HepG2 (cell line): ENCODE measurements at regions not wholly inside any gene's neighbourhood (a gene's known extent, or its start where the extent isn't known, plus 50 kb on each side); places are given as distances from the start of the nearest gene placed in this dataset.

Experiments used
- ATAC-seq: fragments of 200-7000 bp; cut with Tn5 transposase; 3 replicates; pipeline ENCODE4 v1.9.1; 2020; ENCODE audit warnings: mild to moderate bottlenecking, moderate library complexity
- BruUV-seq: library from RNA; stranded (reverse); fragments of 400-500 nt; replicated peaks from 2 replicates; lab custom pipeline; 2021; lab: Mats Ljungman, UMichigan
- CTCF ChIA-PET: fragments of 300-600 bp; formaldehyde crosslinking; extraction: SDS; loops from one replicate; lab custom pipeline; 2021; ENCODE audit warnings: low total read pairs, inconsistent platforms, low intra/inter-chr PET ratio; lab: Yijun Ruan, JAX
- POLR2A ChIA-PET: fragments of 350-600 bp; sonication (Branson Sonifier 250); formaldehyde crosslinking; loops from one replicate; lab custom pipeline; 2020; ENCODE audit warnings: antibody characterized with exemption, inconsistent platforms; lab: Yijun Ruan, JAX
- DNase-seq: peaks from one replicate; pipeline ENCODE4 v3.0.0-alpha.2; 2015; ENCODE audit warnings: low spot score
- FAIRE-seq: peaks from 3 replicates; lab custom pipeline; 2011; peaks lifted over from hg19 to GRCh38; lab: Jason Lieb, UNC
- H2AFZ ChIP-seq: one replicate; pipeline ENCODE4 v1.6.1; 2011; ENCODE audit warnings: low read length, inconsistent platforms
- H3K27ac ChIP-seq: fragments of 300-600 bp; 3 replicates; pipeline ENCODE4 v1.8.0; 2011; ENCODE audit warnings: mixed run types, mild to moderate bottlenecking, mixed read lengths, low read length, inconsistent platforms; ENCODE audit not compliant: insufficient read depth; ENCODE audit errors: extremely low read length
- H3K27me3 ChIP-seq, 2 experiments: fragments of 200-600 bp in 1 of 2; 2 replicates in 1 of 2; 3 replicates in 1 of 2; pipeline versions ENCODE4 v1.6.0 to v1.8.0; 2011; ENCODE audit warnings: low read length in 2 of 2, mild to moderate bottlenecking in 2 of 2, moderate library complexity in 2 of 2, inconsistent platforms in 1 of 2; ENCODE audit not compliant: insufficient read depth in 2 of 2, control insufficient read depth in 1 of 2
- H3K36me3 ChIP-seq, 2 experiments: fragments of 200-600 bp in 1 of 2; replicated peaks in 1 of 2; 2 replicates in 1 of 2; 3 replicates in 1 of 2; pipeline versions ENCODE4 v1.5.1 to v1.8.0; 2011; ENCODE audit warnings: low read length in 2 of 2, inconsistent platforms in 1 of 2; ENCODE audit not compliant: insufficient read depth in 2 of 2, control insufficient read depth in 1 of 2
- H3K4me1 ChIP-seq: 2 replicates; pipeline ENCODE4 v1.5.1; 2012; ENCODE audit warnings: low read length, inconsistent platforms; ENCODE audit not compliant: insufficient read depth
- H3K4me2 ChIP-seq: 2 replicates; pipeline ENCODE4 v1.6.0; 2011; ENCODE audit warnings: low read depth, low read length, inconsistent platforms
- H3K4me3 ChIP-seq, 3 experiments: fragments of 200-600 bp in 1 of 3; sonication (generic), shearing (Covaris generic) in 1 of 3; replicated peaks in 1 of 3; 2 replicates each; pipeline ENCODE4 v1.5.1; 2011 to 2016; ENCODE audit warnings: low read length in 3 of 3, inconsistent platforms in 2 of 3, low read depth in 2 of 3, mild to moderate bottlenecking in 2 of 3, control low read depth in 1 of 3, mixed read lengths in 1 of 3; ENCODE audit not compliant: insufficient read depth in 1 of 3
- H3K79me2 ChIP-seq: one replicate; pipeline ENCODE4 v1.6.1; 2011; ENCODE audit warnings: low read length, inconsistent platforms; ENCODE audit not compliant: insufficient read depth
- H3K9ac ChIP-seq: 2 replicates; pipeline ENCODE4 v1.6.0; 2011; ENCODE audit warnings: mild to moderate bottlenecking, low read depth, low read length, inconsistent platforms; ENCODE audit not compliant: insufficient read depth
- H3K9me3 ChIP-seq: 2 replicates; pipeline ENCODE4 v1.5.1; 2012; ENCODE audit warnings: mild to moderate bottlenecking, low read length
- H4K20me1 ChIP-seq: 2 replicates; pipeline ENCODE4 v1.6.0; 2011; ENCODE audit warnings: inconsistent platforms, mild to moderate bottlenecking, low read length, moderate library complexity; ENCODE audit not compliant: insufficient read depth
- ELF3 ChIP-seq: IDR thresholded peaks from 2 replicates; pipeline ENCODE4 v1.6.1; 2016; ENCODE audit warnings: missing genetic modification reagents, missing compliant biosample characterization
- FOXO4 ChIP-seq: sonication (generic); formaldehyde crosslinking; conservative IDR thresholded peaks from 2 replicates; pipeline ENCODE4 v1.8.1; 2023; ENCODE audit warnings: missing genetic modification reagents
- HINFP ChIP-seq: sonication (generic); formaldehyde crosslinking; IDR thresholded peaks from 2 replicates; pipeline ENCODE4 v1.4.0; 2020; ENCODE audit warnings: low read depth, mild to moderate bottlenecking, missing genetic modification reagents
- HOXA7 ChIP-seq: sonication (generic); formaldehyde crosslinking; IDR thresholded peaks from 2 replicates; pipeline ENCODE4 v1.8.1; 2022; ENCODE audit warnings: mild to moderate bottlenecking, missing genetic modification reagents, moderate library complexity
- ISL2 ChIP-seq: sonication (generic); formaldehyde crosslinking; IDR thresholded peaks from 2 replicates; pipeline ENCODE4 v1.5.0; 2020; ENCODE audit warnings: missing genetic modification reagents
- MED1 ChIP-seq: sonication (generic); formaldehyde crosslinking; IDR thresholded peaks from 2 replicates; pipeline ENCODE4 v1.4.0; 2020; ENCODE audit warnings: missing genetic modification reagents
- MXD4 ChIP-seq: IDR thresholded peaks from 2 replicates; pipeline ENCODE4 v1.6.1; 2016; ENCODE audit warnings: mild to moderate bottlenecking, missing biosample characterization, missing genetic modification reagents
- SAFB2 ChIP-seq: sonication (generic); formaldehyde crosslinking; IDR thresholded peaks from 2 replicates; pipeline ENCODE4 v1.5.1; 2020; ENCODE audit warnings: missing genetic modification reagents, low read depth, mild to moderate bottlenecking, borderline replicate concordance
- SMAD3 ChIP-seq: sonication (generic); formaldehyde crosslinking; IDR thresholded peaks from 2 replicates; pipeline ENCODE4 v1.4.0; 2020; ENCODE audit warnings: missing genetic modification reagents
- SOX5 ChIP-seq: IDR thresholded peaks from 2 replicates; pipeline ENCODE4 v1.6.1; 2016; ENCODE audit warnings: borderline replicate concordance
- ZFP37 ChIP-seq: sonication (generic); formaldehyde crosslinking; IDR thresholded peaks from 2 replicates; pipeline ENCODE4 v1.4.0; 2020; ENCODE audit warnings: missing genetic modification reagents, borderline replicate concordance
- ZNF274 ChIP-seq: sonication (generic); formaldehyde crosslinking; IDR thresholded peaks from 2 replicates; pipeline ENCODE4 v1.5.1; 2020; ENCODE audit warnings: mild to moderate bottlenecking, missing genetic modification reagents
- ZNF326 ChIP-seq: sonication (generic); formaldehyde crosslinking; IDR thresholded peaks from 2 replicates; pipeline ENCODE4 v1.4.0; 2020; ENCODE audit warnings: missing genetic modification reagents, borderline replicate concordance
- ZNF431 ChIP-seq: sonication (generic); formaldehyde crosslinking; IDR thresholded peaks from 2 replicates; pipeline ENCODE4 v1.9.0; 2022; ENCODE audit warnings: missing genetic modification reagents, low read depth, mild to moderate bottlenecking, borderline replicate concordance
- ZNF552 ChIP-seq: sonication (generic); formaldehyde crosslinking; IDR thresholded peaks from 2 replicates; pipeline ENCODE4 v1.9.0; 2022; ENCODE audit warnings: missing genetic modification reagents, mild to moderate bottlenecking, borderline replicate concordance
- ZNF614 ChIP-seq: IDR thresholded peaks from 2 replicates; pipeline ENCODE4 v1.6.1; 2018; ENCODE audit warnings: missing biosample characterization, missing genetic modification reagents, inconsistent platforms, borderline replicate concordance
- WGBS: methylation state at CpG from one replicate; pipeline ENCODE4 v1.1.6; 2017; ENCODE audit warnings: low lambda C conversion rate; 5-methylcytosine and 5-hydroxymethylcytosine counted together
- in situ Hi-C: cut with HindIII; loops from 2 replicates; pipeline ENCODE4 v1.10.0; 2017; ENCODE audit warnings: low pct_unique_long_range_greater_than_20kb; ENCODE audit not compliant: extremely low pct_ligation_motif_present
- intact Hi-C: fragments of 100-400 bp; cut with micrococcal nuclease; formaldehyde crosslinking; loops from one replicate; pipeline ENCODE4 v1.10.0; 2022; ENCODE audit not compliant: unreplicated experiment

GRCh38 chr13:111398196-111398595 is 77.8 kb downstream of the TEX29 start:
- H3K9me3 ChIP-seq, result no peaks in the 10 kb centered on the region
- no peak overlapping the region for H2AFZ ChIP-seq
- CTCF ChIA-PET, result no interaction called here
- FAIRE-seq (no peak), ATAC-seq (no peak), DNase-seq (no peak)
- no peaks in the 10 kb centered on the region for H3K36me3 ChIP-seq
- no peak overlapping the region for H3K9ac ChIP-seq
- WGBS, result 45% methylated on average over 3 of the region's 3 CpGs
- no peak overlapping the region for H3K4me3 ChIP-seq
- no peak overlapping the region for H3K27ac ChIP-seq
- no peaks in the 10 kb centered on the region for H4K20me1 ChIP-seq
- H3K4me2 ChIP-seq, result no peak overlapping the region
- BruUV-seq, result no TSS peak
- intact Hi-C loops (no loop called here), in situ Hi-C loops (no loop called here)
- H3K79me2 ChIP-seq, result no peaks in the 10 kb centered on the region
- POLR2A ChIA-PET, result no interaction called here
- H3K27me3 ChIP-seq, result peaks cover 10 to 81% of the 10 kb centered on the region in 2 experiments; a peak in 4 of 5 replicates
- H3K4me1 ChIP-seq, result no peaks in the 10 kb centered on the region
- no peak for TF ChIP-seq ZNF326 (CRISPR knock-in tag)
- no peak for TF ChIP-seq ELF3 (CRISPR knock-in tag)
- TF ChIP-seq ZNF552 (CRISPR knock-in tag), result no peak
- no peak for TF ChIP-seq ZNF274 (CRISPR knock-in tag)
- no peak for TF ChIP-seq SAFB2 (CRISPR knock-in tag)
- no peak for TF ChIP-seq SMAD3 (CRISPR knock-in tag)
- no peak for TF ChIP-seq ZNF431
- TF ChIP-seq HINFP (CRISPR knock-in tag), result no peak
- no peak for TF ChIP-seq ISL2 (CRISPR knock-in tag)
- no peak for TF ChIP-seq FOXO4 (CRISPR knock-in tag)
- no peak for TF ChIP-seq MXD4 (CRISPR knock-in tag)
- TF ChIP-seq SOX5 (CRISPR knock-in tag), result no peak
- TF ChIP-seq MED1 (CRISPR knock-in tag), result no peak
- TF ChIP-seq ZFP37, result no peak
- TF ChIP-seq HOXA7 (CRISPR knock-in tag), result no peak
- no peak for TF ChIP-seq ZNF614 (CRISPR knock-in tag)
